Ramos (cell line): ENCODE measurements at regions not wholly inside any gene's neighbourhood (a gene's known extent, or its start where the extent isn't known, plus 50 kb on each side); places are given as distances from the start of the nearest gene placed in this dataset.

Source experiments
- in situ Hi-C: fragments of 300-500 bp; cut with MboI; formaldehyde crosslinking; loops from one replicate; pipeline ENCODE4 v1.14.3; 2022; ENCODE audit warnings: low sequenced_read_pairs; ENCODE audit not compliant: unreplicated experiment

DNA sequence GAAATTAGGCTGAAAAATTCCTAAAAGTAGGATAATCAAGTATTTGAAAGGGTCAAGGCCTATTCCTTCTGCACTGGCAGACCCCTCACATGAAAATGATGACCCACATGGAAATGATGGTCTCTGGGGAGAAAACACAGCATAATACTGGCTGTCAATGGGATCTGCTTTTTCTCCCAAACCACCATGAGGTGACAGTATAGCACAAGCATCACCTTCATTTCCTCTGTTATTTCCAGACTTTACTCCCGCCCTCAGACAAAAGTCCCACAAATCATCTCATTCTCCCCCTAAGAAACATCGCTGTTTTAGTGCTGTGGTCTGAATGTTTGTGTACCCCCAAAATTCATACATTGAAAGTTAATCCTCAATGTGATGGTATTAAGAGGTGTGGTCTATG, 161.0 kb downstream of the RSL24D1 start:
- in situ Hi-C loops: no loop called here

DNA sequence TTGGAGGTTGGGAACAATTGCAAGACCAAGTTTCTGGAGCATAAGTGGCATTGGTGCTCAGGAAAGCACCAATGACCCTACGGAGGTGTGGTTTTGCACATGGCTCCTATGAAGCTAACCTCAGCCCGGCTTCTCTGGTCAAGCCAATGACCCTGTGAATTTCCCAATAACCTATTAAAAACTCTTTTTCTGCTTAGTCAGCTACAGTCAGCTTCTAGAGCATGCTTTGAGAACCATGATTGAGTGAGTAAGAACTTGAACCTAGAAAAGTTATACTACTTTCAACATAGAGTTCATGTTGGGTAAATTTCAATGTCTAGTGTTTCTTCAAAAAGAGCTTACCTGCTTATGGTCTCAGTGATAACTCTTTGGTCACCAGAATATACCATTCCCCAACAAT, 163.2 kb downstream of the RSL24D1 start:
- in situ Hi-C loops: no loop called here

GRCh38 chr15:55031727-55032126, 165.0 kb downstream of the RSL24D1 start:
- in situ Hi-C loops: no loop called here

DNA sequence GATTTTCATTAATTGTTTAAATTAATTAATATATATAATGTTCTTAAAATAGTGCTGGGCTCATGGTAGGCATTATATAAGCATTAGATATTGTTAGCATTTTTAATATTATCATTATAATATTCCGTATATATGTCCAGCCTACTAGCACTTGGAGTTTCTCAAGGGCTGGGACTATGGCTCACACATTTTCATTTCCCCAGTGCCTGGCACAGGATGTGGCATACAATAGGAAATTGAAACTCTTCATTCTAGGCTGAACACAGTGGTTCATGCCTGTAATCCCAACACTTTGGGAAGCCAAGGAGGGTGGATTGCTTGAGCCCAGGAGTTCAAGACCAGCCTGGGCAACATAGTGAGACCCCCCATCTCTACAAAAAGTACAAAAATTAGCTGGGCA, 170.4 kb downstream of the RSL24D1 start:
- in situ Hi-C loops: no loop called here

DNA sequence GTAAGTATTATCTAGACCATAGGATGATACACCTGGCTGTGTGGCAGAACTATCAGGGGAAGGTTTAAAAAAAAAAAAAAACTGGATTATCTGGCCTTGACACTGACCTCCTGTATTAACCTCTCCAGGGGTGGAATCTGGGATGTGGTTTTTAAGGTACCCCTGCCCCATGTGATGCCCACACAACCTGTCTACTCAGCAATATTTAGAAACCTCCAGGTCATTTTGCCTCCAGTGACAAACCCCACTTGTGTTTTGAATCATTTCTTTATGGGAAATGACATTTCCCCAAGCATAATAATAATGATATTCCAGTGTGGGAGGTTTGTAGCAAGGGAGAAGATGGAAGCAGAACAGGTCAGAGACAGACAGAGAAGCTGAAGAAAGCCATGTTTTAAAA, 179.1 kb downstream of the RSL24D1 start:
- in situ Hi-C loops: no loop called here

DNA sequence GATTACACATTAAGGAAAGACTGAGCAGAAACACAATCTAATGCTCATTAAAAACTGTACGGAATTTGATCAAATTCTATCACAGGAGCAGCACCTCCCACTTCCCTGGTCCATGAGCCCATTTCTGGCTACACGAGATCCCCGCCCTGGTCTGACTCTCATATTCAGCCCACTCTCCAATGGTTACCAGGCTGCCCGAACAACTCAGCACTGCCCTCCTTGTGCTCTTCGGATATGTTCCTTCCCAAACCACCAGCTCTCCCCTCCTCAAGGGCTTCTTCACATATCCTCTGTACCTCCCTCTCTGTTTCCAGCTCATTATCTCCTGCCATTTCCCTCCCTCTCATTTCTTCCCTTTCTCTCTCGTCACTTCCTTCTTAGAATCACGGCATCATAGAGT, 180.5 kb downstream of the RSL24D1 start:
- in situ Hi-C loops: no loop called here

DNA sequence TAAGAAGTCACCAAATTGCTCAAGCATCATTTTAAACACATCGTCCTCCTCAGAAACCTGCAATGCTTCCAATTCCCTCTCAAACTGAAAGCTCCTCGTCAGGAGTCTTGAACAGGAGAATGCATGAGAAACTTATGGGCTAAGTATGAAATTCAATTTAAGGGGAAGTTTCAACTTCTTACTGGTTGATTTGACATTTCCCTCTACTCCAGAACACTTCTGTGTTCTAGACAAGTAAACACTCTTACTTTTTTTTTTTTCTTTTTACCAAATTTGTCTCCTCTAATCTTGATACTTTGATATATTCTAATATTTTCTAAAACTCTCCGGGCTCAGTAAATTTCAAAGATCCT, 181.7 kb downstream of the RSL24D1 start:
- in situ Hi-C loops: no loop called here

DNA sequence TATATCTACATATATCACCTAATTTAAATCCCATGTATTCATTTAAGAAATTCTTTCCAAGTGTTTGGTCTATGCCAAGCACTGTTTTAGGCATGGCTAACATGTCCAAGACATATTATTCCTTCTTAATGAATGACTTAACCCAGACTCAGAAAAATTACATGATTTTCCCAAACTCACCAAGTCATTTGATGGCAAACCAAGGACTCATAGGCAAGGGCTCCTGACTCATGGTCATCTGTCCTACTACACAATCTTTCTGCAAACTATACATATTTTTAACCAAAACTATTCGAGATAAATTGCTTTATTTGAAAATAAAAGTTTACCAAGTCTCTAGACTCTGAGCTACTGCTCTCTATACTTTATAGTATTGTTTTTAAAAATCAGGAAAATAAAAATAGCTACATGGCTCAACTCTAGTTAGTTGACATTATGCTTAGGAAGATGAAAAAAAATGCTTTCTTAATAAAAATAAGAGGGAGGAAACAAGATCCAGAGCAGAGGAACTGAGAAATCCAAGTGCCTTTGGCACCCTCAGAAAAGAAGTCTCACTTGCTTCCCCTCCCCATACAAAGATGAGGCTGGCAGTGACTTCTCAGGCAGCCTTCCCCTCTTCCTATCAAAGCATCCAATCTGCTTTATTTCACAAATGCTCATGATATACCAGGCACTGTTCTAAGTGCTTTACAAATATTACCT, 182.2 kb downstream of the RSL24D1 start:
- in situ Hi-C loops: no loop called here

DNA sequence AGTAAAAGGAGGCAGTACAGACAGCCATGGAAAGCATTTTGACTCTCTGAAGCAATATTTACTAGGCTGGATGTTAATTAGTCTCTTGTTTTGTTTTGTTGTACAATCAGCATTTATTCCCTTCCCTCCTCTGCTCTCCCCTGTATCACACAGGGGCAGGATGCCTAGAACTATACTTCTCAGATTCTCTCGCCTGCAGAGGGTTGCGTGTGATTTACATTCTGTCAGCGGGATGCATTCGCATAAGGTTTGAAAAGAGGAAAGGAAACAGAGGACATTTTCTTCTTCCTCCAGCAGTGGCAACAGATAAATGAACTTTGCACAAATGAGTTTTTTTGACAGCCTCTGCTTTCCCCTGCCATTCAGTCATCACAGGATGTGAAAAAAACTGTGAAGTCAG, 188.3 kb downstream of the RSL24D1 start:
- in situ Hi-C loops: no loop called here

DNA sequence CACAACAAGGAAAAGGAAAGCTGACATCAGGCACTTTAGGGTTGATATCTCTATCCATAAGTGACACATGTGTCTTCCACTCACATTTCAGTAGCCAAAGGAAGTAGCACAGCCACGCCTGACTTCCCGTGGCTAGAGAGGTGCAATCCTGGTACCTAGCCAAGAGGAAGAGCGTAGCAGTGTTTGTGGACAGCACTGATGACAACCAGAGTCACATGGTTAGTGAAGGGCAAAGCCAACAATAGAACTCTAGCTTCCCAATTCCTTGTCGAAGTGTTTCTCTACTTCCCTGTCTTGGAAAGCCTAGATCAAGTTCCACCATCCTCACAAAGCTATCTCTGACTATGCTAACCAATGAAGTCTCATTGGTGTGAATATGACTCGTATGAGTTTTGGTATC, 189.2 kb downstream of the RSL24D1 start:
- in situ Hi-C loops: no loop called here

DNA sequence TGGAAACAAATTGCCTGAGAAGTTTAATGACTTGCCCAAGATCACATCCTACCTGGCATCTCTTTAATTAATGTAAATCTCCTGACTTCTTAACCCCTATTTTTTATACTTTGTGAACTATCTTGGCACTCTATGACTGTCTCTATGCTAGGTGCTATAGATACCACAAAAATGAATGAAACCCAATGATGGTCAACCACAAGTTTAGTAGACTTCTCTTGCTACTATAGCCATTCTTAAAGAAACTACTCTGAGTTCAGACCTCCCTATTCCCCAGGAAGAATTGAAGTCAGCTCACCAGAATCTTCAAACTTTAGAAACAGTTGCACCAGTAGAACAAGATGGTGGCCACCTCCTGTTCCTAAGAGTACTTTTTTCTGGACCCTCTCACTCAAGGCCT, 191.1 kb downstream of the RSL24D1 start:
- in situ Hi-C loops: no loop called here

DNA sequence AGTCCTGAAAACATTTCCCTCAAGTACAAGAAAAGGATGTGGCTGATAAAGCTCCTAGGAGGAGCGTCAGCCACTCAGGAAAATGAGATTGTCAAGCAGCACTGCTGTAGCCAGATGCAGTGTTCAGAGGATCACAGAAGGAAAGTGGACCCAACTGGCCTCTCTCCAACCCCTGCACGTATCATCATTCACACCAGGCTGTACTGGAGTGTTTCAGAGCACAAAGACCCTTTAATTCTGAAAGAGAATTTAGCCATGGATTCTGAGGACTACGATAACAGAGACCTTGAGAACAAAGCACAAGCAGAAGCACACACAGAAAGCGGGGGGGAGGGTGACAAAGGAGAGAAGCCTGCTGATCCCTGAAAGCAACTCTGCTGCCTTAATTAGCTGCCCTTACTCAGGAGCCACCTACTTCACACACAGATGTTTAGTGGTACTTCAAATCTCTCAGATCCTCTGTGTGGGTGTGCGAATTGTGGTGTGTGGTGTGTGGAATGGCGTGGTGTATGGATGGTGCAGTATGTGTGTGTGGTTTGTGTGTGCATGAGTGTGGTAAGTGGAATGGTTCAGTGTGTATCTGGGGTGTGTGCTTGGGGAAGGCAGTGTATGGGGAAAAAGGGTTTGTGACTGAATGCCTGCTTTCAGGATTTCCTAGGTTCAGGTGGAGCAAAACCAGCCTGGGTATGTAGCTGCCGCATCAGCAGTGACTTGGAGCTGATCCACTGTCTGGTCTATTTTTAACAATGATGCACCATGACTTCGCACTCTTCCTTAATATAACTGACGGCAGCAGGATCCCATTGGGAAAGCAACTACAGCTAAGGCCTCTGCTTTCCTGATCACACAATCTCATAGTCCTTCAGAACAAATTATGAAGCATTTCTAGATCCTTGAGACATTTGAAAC, 192.5 kb downstream of the RSL24D1 start:
- in situ Hi-C loops: no loop called here

GRCh38 chr15:54998661-54999060, 198.1 kb downstream of the RSL24D1 start:
- in situ Hi-C loops: loop anchor here (25.0 kb wide), 1 partner anchor 911 kb away; no protein-coding TSS in a partner anchor

DNA sequence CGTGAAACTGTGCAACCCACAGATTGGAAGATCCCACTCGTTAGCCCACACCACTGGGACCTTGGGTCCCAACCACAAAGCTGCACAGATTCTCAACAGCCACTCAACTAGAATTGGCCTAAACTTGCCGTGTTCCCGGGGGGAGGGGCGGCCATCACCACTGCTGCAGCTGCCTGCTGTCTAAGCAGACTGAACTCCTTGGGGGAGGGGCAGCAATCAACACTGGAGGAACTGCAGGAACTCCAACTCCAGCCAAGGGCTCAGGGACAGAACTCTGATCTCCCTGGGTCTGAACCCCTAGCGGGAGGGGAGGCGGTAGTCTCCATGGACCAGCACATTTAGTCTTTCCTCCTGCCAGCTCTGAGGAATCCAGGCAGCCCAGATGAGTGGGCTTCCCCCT, 205.9 kb downstream of the RSL24D1 start:
- in situ Hi-C loops: loop anchor here (25.0 kb wide), 1 partner anchor 903 kb away; no protein-coding TSS in a partner anchor

DNA sequence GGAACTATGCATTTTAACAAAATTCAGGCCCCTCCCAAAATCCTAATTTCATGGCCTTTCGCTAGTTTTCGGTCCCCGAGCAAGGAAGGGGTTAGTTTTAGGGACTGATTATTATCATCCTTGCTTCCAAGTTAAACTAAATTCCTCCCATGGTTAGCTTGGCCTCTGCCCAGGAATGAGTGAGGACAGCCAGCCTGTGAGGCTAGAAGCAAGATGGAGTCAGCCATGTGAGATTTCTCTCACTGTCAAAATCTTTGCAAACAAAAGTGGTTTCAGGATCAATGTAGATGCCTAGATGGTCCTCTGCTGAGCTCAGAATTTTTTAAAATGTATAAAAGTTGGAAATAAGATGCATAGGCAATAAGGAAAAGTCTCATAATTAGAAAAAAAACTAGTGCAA, 208.9 kb downstream of the RSL24D1 start:
- in situ Hi-C loops: loop anchor here (25.0 kb wide), 1 partner anchor 901 kb away; no protein-coding TSS in a partner anchor

- in situ Hi-C loops: loop anchor here (25.0 kb wide), 1 partner anchor 893 kb away; no protein-coding TSS in a partner anchor
Observed at GRCh38 chr15:54979964-54980363, 216.8 kb downstream of the RSL24D1 start.

- in situ Hi-C loops: no loop called here
Observed at GRCh38 chr15:54962637-54963036, 234.1 kb downstream of the RSL24D1 start.

DNA sequence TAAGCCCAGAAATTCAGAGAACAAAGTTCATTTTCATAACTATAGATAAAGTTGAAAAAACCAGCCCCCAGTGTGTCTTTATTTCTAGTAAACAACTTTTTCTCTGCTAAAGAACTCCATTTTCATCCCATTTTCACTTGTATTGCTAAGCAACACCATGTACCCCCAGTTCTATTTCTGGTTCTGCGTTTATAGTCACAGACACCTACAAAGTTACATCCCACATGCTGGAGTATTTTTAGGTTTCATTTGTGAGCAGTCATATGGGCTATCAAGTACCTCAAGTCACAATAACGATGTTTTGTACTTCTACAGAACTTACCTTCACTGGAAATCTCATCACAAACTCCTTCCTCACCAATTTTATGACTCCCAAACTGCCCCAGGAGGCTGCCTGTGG, 236.5 kb downstream of the RSL24D1 start:
- in situ Hi-C loops: no loop called here

GRCh38 chr15:54941417-54941816, 255.3 kb downstream of the RSL24D1 start:
- in situ Hi-C loops: no loop called here

GRCh38 chr15:54917312-54917711, 279.4 kb downstream of the RSL24D1 start:
- in situ Hi-C loops: loop anchor here (25.0 kb wide), 1 partner anchor 830 kb away; no protein-coding TSS in a partner anchor

DNA sequence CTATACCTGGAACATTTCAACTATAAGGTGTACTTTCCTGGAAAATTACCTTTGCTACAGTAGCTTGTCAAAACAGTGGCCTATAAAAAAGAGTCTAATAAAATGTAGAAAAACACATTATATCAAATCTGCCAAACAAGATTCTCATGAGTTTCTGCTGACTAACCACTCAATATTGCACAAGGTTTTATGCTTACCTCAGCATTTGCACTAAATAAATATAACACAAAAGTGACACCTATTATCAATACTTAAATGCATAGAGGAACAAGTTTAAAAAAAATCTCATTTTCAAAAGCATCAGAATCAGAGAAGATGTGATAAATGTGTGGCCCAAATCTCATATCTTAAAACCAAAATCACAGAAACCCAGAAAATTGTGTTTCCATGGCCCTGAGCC, 281.4 kb downstream of the RSL24D1 start:
- in situ Hi-C loops: loop anchor here (25.0 kb wide), 1 partner anchor 828 kb away; no protein-coding TSS in a partner anchor
